ENCODE measurements at regions not wholly inside any gene's neighbourhood (a gene's known extent, or its start where the extent isn't known, plus 50 kb on each side); places are given as distances from the start of the nearest gene placed in this dataset.

GRCh38 chr14:97395068-97395467, 597.9 kb downstream of the VRK1 start:
- no peak for DNase-seq (ENCODE audit: low spot score)

DNA sequence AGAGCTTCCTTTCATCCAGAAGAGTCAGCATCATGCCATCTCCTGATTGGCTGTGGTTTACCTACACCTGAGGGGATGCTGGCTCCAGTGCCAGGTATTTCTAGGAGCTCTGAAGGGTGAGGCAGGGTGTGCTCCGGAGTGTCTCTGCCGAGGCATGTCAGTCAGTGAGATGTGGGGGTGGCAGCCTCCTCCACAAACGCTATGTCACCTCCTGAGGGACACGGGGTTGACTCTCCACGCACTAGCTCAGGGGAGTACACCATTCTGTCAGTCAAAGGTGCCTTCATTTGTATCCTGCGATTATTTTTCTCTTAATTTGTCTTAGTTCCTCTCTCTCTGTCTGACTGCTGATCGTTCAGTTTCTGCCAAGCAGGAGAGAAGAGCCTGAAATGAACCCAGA, 604.5 kb downstream of the VRK1 start:
- no peak for DNase-seq (ENCODE audit: low spot score)

- no peak for DNase-seq (ENCODE audit: low spot score)
Measured at GRCh38 chr14:97402279-97402678, 605.1 kb downstream of the VRK1 start.

GRCh38 chr14:97407701-97408407, 610.7 kb downstream of the VRK1 start:
- no peak for DNase-seq (ENCODE audit: low spot score)

DNA sequence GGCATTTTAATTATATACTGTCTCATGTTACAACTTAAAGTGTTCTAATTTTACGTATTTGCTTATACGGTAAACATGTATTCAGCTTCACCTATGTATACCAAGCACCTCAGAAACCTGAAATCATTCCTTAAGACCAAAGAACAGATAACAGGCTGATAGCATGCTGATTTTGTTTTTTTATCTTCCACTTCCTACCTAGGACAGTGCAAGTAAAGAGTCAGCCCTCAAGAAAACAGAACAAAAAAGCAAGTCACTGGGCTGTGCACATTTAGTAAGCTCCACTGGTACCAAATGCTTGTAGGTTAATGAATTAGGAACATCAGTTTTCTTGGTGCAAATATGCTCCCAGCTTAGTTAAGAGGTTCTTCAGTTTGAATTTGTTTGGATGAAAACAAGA, 611.3 kb downstream of the VRK1 start:
- DNase-seq (ENCODE audit: low spot score): no peak

DNA sequence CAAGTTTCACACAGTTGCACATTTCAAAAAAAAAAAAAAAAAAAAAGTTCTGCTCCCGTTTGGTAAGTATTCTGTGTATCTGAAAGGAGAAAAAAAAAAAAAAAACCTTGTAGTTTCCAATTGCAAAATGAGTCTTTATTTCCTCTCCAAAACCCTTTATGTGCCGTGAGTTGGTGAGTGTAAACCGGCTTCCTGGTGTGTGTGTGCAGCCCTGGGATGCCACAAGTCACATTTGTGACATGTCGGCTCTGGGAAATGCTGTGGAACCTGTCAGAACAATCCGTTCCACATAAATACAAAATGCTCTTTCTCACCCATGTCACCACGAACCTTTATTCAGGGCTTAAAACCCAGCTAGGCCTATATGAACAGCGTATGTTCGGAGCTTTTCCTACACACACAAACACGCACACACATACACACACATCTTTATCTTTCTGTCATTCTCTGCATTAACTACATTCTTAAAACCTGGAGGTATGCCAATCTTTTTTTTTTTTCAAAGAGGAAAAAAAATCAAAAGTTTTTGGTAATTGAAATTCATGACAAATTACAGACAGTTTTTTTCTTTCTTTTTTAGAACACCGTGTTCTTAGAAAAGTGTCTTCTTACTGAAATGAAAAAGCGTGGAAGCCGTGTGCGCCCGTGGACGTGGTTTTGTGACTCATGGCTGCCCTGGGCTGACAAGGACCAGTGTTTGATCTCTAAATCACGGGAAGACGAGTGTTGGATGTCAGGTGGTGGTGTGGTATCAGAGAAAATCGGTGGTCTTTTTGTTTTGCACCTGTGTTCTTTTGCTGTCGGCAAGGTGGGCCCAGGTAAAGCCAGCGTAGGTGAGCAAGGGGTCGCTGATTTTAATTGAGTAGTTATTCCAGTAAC, 612.0 kb downstream of the VRK1 start:
- DNase-seq (ENCODE audit: low spot score): no peak

- DNase-seq (ENCODE audit: low spot score): no peak
Measured at GRCh38 chr14:97410667-97411620, 613.8 kb downstream of the VRK1 start.

DNA sequence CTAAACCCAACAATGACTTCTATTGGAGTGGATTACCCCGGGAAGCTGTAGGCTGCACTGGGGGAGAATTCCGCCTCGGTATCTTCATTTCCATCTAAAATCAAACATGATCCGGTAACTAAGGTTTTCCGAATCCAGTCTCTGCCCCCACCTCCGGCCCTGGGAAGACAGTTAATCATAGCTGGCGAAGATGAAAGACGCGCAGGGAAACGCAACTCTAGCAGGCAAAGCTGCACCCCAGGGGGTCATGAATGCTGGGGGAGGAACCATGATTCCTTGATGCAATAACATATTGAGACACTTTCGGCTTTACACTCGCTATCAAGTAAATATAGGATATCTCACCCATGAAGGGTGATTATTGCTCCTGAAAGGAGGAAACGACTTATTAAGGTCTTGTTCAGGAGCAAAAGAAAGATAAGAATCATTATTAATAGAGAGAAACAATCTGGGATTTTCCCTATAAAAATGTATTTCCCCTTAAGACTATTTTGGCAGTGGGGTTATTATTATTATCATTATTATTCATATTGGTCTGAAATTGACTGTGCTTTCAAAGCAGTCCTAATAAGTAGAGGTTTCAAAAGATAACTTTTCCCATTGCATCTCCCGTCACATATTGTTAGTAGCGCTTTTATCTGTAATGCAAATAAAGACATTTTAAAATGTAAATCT, 614.9 kb downstream of the VRK1 start:
- no peak for DNase-seq (ENCODE audit: low spot score)

- DNase-seq (ENCODE audit: low spot score): no peak
Measured at GRCh38 chr14:97413022-97413539, 615.9 kb downstream of the VRK1 start.

DNA sequence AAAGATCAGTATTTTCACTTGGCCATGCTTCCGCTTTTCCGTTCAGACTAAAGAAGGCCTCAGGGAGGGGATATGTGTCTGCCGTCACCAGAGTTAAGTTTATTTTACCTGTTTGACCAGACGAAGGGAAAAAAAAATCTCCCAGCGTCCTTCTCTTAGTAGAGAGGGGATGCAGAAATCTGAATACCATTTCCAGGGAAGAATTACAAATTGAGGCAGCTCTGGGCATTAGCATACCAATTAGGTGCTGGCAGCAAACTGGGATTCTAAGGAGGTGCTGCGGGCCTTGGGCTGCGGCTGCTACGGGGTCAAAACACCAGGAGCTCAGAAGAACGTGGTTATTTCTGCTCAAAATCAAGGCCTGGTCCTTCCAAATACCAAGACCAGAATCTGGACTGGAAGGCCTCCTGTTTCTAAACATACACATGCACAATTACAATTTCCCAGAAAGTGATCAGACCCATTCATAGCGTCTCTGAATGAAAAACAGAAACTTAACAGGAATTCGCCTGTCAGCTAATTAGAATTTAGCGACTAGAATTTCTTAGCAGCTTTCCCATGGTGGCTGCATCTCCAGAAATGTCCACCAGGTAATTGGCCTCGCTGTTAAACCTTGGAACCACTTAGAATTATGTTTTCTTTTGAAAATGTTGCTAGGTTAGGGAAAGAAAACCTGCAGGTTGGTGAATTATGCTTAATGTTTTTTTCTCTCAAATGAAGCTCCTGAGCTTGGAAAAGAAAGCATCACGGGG, 617.0 kb downstream of the VRK1 start:
- DNase-seq (ENCODE audit: low spot score): no peak

GRCh38 chr14:97414718-97415098, 617.5 kb downstream of the VRK1 start:
- no peak for DNase-seq (ENCODE audit: low spot score)

DNA sequence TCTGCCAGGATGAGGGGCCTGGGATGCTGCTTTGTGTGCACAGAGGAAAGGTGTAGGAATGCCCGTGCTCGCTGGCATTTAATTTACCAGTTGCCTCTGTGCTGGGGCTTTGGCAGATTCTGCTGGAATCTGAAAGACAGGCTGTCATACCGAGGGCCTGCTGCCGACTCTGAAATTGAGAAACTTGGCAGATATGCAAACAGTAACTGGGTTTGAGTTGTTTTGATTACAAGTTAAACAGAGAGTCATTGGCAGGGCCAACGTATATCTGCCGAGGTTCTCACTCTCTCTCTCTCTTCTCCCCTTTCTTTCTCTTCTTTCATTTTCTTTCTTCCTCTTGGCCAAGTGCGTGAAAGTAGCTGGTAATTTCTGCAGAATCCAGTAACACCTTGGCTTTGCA, 618.7 kb downstream of the VRK1 start:
- no peak for DNase-seq (ENCODE audit: low spot score)

DNA sequence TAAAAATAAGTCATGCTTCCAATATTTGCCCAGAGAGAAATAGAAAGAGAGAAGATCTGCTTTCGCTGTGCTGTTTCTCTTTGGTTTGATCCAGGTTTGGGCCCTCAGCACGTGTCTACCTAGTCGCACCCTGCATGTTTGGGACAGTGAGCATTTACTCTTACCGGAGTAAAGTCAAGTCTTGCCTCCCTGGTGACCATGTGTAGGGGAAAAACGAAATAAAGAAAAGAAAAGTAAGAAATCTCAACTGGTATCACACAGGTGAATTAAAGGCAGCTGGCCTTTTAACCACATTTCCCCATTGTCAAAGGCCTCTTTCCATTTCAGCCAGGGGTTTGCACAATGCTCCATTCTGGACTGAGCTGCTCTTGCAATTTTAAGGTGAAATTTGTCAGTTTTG, 619.4 kb downstream of the VRK1 start:
- DNase-seq (ENCODE audit: low spot score): no peak

- DNase-seq (ENCODE audit: low spot score): no peak
Measured at GRCh38 chr14:97417331-97417730, 620.1 kb downstream of the VRK1 start.

- DNase-seq (ENCODE audit: low spot score): no peak
Measured at GRCh38 chr14:97420211-97420610, 623.0 kb downstream of the VRK1 start.

GRCh38 chr14:97426776-97427175, 629.6 kb downstream of the VRK1 start:
- no peak for DNase-seq (ENCODE audit: low spot score)

DNA sequence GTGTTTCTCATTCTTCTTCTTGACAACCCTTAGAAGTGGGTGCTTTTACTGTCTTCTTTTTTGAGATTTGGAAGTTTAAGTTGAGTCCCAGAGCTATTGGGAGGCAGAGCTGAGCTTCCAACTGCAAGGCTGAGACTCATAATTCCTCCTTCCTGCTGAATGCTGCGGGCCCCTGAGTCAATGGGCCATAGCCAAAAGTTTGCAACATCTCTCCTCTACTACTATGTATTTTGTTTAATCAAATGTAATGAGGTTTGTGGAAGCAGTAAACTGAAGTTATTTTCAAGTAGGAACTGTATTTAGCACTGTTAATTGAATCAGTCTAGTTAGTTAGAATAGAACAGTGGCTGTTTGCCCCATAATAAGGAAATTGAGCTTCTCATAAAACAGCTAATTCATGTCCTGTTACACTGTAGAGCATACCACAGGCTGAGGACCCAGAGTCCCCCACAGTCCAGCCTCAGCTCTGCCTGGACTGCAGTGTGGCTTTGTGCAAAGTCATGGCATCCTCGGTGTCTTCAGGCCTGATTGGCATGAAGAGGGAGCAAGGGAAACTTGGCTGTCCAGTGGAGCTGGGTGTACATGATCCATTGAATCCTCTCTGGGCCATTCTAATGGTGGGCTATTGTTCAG, 631.7 kb downstream of the VRK1 start:
- no peak for DNase-seq (ENCODE audit: low spot score)

DNA sequence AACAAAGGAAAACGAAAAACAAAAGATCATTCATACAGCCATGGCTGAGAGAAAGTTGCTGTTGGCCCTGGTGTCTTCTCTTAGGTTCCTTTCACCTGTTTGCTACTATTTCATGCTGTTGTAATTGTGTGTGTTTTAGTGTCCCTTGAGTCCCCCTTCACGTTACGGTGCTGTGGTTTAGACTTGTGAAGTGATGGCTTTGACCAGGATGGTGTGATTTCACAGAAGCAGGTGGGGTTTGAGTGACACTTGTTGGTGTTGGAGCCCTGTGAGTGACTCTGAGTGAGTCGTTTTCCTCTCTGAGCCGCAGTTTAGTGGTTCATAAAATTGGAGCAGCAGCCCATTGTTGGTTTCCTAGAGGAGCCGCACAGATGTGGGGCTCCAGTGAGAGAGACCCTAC, 635.4 kb downstream of the VRK1 start:
- DNase-seq (ENCODE audit: low spot score): no peak

DNA sequence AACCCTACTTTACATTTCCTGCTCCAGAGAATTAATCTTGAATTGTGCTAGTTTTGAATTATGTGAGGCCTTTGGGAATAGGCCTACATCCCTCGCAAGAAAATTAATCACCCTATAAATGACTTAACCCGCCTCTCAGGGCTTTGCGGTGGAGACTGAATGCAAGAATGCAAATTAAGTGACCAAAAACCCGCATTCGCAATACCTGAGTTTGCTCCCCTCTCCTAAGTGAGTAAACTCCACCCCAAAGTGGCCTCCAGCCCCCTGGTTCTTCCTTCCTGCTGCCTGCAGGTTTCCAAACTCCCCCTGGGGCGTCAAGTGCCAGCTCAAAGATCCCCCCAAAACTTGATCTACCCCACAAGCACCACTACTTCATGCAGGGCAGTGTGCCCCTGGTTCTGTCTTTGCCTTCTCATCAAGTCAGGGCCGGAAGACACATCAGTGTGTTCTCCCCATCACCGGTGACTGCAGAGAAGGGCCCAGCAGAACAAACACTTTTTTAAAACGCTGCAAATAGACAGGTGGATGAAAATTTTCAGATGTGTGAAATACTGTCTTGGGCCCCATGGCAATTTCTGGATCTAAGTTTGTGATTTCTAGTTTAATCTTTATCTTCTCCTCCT, 644.7 kb downstream of the VRK1 start:
- DNase-seq (ENCODE audit: low spot score): no peak

- no peak for DNase-seq (ENCODE audit: low spot score)
Measured at GRCh38 chr14:97442363-97442762, 645.2 kb downstream of the VRK1 start.
